HL-60/S4 (cell line): ENCODE measurements at regions not wholly inside any gene's neighbourhood (a gene's known extent, or its start where the extent isn't known, plus 50 kb on each side); places are given as distances from the start of the nearest gene placed in this dataset.
"Not testable (repeated sequence)": the region's sequence is repeated elsewhere in the genome, so short reads cannot be mapped to it uniquely, and the experiment has no call there.

Source experiments
- in situ Hi-C: fragments of 300-500 bp; cut with MboI; formaldehyde crosslinking; loops from 2 replicates; pipeline ENCODE4 v1.14.3; 2022; ENCODE audit warnings: low sequenced_read_pairs

- in situ Hi-C loops: no loop called here
Observed at GRCh38 chr9:20240498-20240897, 381.8 kb downstream of the MLLT3 start.

GRCh38 chr9:20238921-20239320, 383.4 kb downstream of the MLLT3 start:
- in situ Hi-C loops: no loop called here

GRCh38 chr9:20237686-20238085, 384.6 kb downstream of the MLLT3 start:
- in situ Hi-C loops: no loop called here

GRCh38 chr9:20236676-20237075, 385.6 kb downstream of the MLLT3 start:
- in situ Hi-C loops: no loop called here

GRCh38 chr9:20235206-20235605, 387.1 kb downstream of the MLLT3 start:
- in situ Hi-C loops: not testable (repeated sequence)

GRCh38 chr9:20228096-20228495, 394.2 kb downstream of the MLLT3 start:
- in situ Hi-C loops: no loop called here

GRCh38 chr9:20227166-20227874, 395.0 kb downstream of the MLLT3 start:
- in situ Hi-C loops: no loop called here

GRCh38 chr9:20226345-20226744, 396.0 kb downstream of the MLLT3 start:
- in situ Hi-C loops: no loop called here

GRCh38 chr9:20225826-20226225, 396.5 kb downstream of the MLLT3 start:
- in situ Hi-C loops: no loop called here

GRCh38 chr9:20224756-20225155, 397.5 kb downstream of the MLLT3 start:
- in situ Hi-C loops: no loop called here

GRCh38 chr9:20220286-20220685, 402.0 kb downstream of the MLLT3 start:
- in situ Hi-C loops: no loop called here

- in situ Hi-C loops: no loop called here
Observed at GRCh38 chr9:20219437-20219836, 402.9 kb downstream of the MLLT3 start.

GRCh38 chr9:20217596-20217995, 404.7 kb downstream of the MLLT3 start:
- in situ Hi-C loops: no loop called here

GRCh38 chr9:20216438-20216837, 405.9 kb downstream of the MLLT3 start:
- in situ Hi-C loops: no loop called here

- in situ Hi-C loops: no loop called here
Observed at GRCh38 chr9:20215552-20215951, 406.7 kb downstream of the MLLT3 start.

GRCh38 chr9:20212806-20213205, 409.5 kb downstream of the MLLT3 start:
- in situ Hi-C loops: no loop called here

- in situ Hi-C loops: no loop called here
Observed at GRCh38 chr9:20209391-20210340, 412.6 kb downstream of the MLLT3 start.

- in situ Hi-C loops: no loop called here
Observed at GRCh38 chr9:20208961-20209371, 413.3 kb downstream of the MLLT3 start.

- in situ Hi-C loops: no loop called here
Observed at GRCh38 chr9:20208226-20208625, 414.1 kb downstream of the MLLT3 start.

GRCh38 chr9:20207176-20207575, 415.1 kb downstream of the MLLT3 start:
- in situ Hi-C loops: no loop called here

- in situ Hi-C loops: no loop called here
Observed at GRCh38 chr9:20205821-20206220, 416.5 kb downstream of the MLLT3 start.

- in situ Hi-C loops: no loop called here
Observed at GRCh38 chr9:20200991-20201431, 412.2 kb upstream of the SLC24A2 start.
